ENCODE measurements at regions not wholly inside any gene's neighbourhood (a gene's known extent, or its start where the extent isn't known, plus 50 kb on each side); places are given as distances from the start of the nearest gene placed in this dataset.

GRCh38 chr18:29313312-29313711, 1136.4 kb upstream of the CDH2 start:
- no peak for TF ChIP-seq CTCF (IDR thresholded peaks at IDR 0.05; ENCODE audit: insufficient read depth, low read depth, low read length, missing control alignments)
- no peak overlapping the region for H3K4me3 ChIP-seq (ENCODE audit: low read depth, low read length)
- no peak for DNase-seq (ENCODE audit: low read depth)

- no peak overlapping the region for H3K4me3 ChIP-seq (ENCODE audit: low read depth, low read length)
- no peak for DNase-seq (ENCODE audit: low read depth)
- no peak for TF ChIP-seq CTCF (IDR thresholded peaks at IDR 0.05; ENCODE audit: insufficient read depth, low read depth, low read length, missing control alignments)
Observed at GRCh38 chr18:29311580-29311979, 1134.7 kb upstream of the CDH2 start.

DNA sequence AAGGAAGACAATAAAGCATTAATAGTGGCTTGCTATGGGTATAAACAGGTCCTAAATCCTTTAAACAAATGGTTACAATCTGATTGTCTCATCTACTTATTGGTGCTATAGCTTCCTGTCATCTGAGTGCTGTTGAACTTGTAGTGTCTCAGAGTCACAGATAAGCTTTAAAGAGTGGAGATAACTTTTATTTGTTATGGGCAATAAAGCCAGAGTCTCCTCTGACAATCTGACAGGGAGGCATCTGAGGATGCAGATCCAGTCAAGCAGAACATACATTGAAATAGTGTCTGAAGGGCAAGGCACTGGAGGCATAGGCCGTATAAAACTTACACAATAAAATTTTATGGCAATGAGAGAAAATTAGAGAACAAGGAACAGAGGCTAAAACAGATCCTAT, 1132.4 kb upstream of the CDH2 start:
- no peak for TF ChIP-seq CTCF (IDR thresholded peaks at IDR 0.05; ENCODE audit: insufficient read depth, low read depth, low read length, missing control alignments)
- no peak overlapping the region for H3K4me3 ChIP-seq (ENCODE audit: low read depth, low read length)
- DNase-seq (ENCODE audit: low read depth), result no peak

GRCh38 chr18:29307982-29308381, 1131.1 kb upstream of the CDH2 start:
- no peak for DNase-seq (ENCODE audit: low read depth)
- H3K4me3 ChIP-seq (ENCODE audit: low read depth, low read length), result no peak overlapping the region
- no peak for TF ChIP-seq CTCF (IDR thresholded peaks at IDR 0.05; ENCODE audit: insufficient read depth, low read depth, low read length, missing control alignments)

GRCh38 chr18:29307231-29307630, 1130.3 kb upstream of the CDH2 start:
- no peak for TF ChIP-seq CTCF (IDR thresholded peaks at IDR 0.05; ENCODE audit: insufficient read depth, low read depth, low read length, missing control alignments)
- no peak overlapping the region for H3K4me3 ChIP-seq (ENCODE audit: low read depth, low read length)
- no peak for DNase-seq (ENCODE audit: low read depth)

- no peak for TF ChIP-seq CTCF (IDR thresholded peaks at IDR 0.05; ENCODE audit: insufficient read depth, low read depth, low read length, missing control alignments)
- no peak overlapping the region for H3K4me3 ChIP-seq (ENCODE audit: low read depth, low read length)
- DNase-seq (ENCODE audit: low read depth), result no peak
Observed at GRCh38 chr18:29305516-29305915, 1128.6 kb upstream of the CDH2 start.

GRCh38 chr18:29301048-29301447, 1124.1 kb upstream of the CDH2 start:
- no peak overlapping the region for H3K4me3 ChIP-seq (ENCODE audit: low read depth, low read length)
- TF ChIP-seq CTCF (IDR thresholded peaks at IDR 0.05; ENCODE audit: insufficient read depth, low read depth, low read length, missing control alignments), result no peak
- DNase-seq (ENCODE audit: low read depth), result no peak

All from GM12865 (cell line).